ENCODE measurements at regions not wholly inside any gene's neighbourhood (a gene's known extent, or its start where the extent isn't known, plus 50 kb on each side); places are given as distances from the start of the nearest gene placed in this dataset.

DNA sequence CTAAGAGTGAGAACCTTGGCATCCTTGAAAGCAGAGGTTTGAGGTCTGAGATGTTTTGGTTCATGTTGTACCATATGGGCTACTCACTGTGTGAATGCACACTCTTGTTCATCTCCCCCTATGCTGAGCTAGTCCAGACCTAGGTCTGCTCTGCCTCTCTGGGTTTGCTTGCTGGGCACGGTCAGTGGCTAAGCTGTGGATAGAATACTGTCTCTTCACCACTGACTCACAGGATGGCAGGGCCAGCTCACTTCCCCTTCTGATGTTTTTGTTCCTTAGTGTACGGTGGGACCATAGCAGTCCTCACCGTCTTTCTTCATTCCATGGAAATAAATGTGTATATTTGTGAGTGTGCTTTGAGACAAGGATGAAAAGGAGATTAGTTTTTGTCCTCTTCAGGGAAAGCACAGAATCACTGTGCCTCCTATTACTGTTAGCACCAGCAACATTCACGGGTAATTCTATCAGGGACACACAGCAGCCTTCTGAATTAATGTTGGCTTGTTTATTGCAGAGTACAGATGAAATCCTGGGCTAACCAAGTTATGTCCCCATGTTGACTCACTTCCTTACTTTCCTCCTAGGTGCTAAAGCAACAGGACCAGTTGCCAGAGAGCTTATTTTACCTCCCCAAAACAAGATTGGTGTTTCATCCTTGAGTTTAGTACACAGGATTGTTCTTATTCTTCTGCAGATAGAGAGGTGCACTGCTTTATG is 56.9 kb upstream of the IVNS1ABP start:
- Histone ChIP-seq H3K4me1 (no peaks in the 10 kb centered on the region), H3K9me3 (no peaks in the 10 kb centered on the region), H3K36me3 (ENCODE audit: control insufficient read depth, insufficient read depth, low read length) (no peaks in the 10 kb centered on the region), H3K27me3 (replicated peaks; ENCODE audit: control insufficient read depth, insufficient read depth, low read length) (no peaks in the 10 kb centered on the region), H3K4me3 (ENCODE audit: low read depth, low read length) (no peak overlapping the region)
- Mint-ChIP-seq H3K27me3 (ENCODE audit: insufficient read depth, unreplicated experiment) (no peaks in the 10 kb centered on the region), H3K4me3 (ENCODE audit: unreplicated experiment) (no peak overlapping the region), H3K36me3 (ENCODE audit: insufficient read depth, unreplicated experiment) (no peaks in the 10 kb centered on the region), H3K9me3 (ENCODE audit: unreplicated experiment) (no peaks in the 10 kb centered on the region), H3K4me1 (ENCODE audit: low read depth, unreplicated experiment) (no peaks in the 10 kb centered on the region), H3K27ac (ENCODE audit: unreplicated experiment) (no peak overlapping the region)
- DNase-seq = no peak
- ChIA-PET CTCF (no interaction called here), POLR2A (no interaction called here)
- intact Hi-C loops (cut with micrococcal nuclease; ENCODE audit: unreplicated experiment) = no loop called here
- no TSS peak for BruUV-seq (replicated peaks)
- TF ChIP-seq, protein P1, sequence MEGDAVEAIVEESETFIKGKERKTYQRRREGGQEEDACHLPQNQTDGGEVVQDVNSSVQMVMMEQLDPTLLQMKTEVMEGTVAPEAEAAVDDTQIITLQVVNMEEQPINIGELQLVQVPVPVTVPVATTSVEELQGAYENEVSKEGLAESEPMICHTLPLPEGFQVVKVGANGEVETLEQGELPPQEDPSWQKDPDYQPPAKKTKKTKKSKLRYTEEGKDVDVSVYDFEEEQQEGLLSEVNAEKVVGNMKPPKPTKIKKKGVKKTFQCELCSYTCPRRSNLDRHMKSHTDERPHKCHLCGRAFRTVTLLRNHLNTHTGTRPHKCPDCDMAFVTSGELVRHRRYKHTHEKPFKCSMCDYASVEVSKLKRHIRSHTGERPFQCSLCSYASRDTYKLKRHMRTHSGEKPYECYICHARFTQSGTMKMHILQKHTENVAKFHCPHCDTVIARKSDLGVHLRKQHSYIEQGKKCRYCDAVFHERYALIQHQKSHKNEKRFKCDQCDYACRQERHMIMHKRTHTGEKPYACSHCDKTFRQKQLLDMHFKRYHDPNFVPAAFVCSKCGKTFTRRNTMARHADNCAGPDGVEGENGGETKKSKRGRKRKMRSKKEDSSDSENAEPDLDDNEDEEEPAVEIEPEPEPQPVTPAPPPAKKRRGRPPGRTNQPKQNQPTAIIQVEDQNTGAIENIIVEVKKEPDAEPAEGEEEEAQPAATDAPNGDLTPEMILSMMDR (IDR thresholded peaks at IDR 0.05; ENCODE audit: insufficient read depth in 1 of 2, low read depth in 1 of 2, low read length in 1 of 2, severe bottlenecking in 1 of 2, unreplicated experiment in 1 of 2) = no peak

DNA sequence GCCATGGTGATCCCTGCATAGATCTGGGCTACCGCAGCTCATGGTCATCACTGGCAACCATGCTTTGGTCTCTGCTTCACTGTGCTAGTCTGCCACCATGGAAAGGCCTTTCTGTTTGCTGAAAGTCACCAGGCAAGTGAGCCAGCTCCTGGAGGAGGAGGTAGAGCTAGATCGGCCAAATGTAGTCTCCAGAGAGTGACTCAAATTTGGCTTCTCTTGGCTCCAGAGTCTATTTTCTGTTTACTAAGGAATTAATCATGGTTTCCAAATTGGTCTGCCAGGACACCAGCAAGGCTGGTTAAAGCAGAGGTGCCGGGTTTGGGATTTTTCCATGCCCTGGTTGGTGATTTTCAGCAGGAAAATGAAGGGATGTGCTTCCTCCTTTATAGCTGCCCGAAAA is 52.7 kb upstream of the IVNS1ABP start:
- Mint-ChIP-seq H3K27me3 (ENCODE audit: insufficient read depth, unreplicated experiment) (no peaks in the 10 kb centered on the region), H3K27ac (ENCODE audit: unreplicated experiment) (no peak overlapping the region), H3K4me1 (ENCODE audit: low read depth, unreplicated experiment) (no peaks in the 10 kb centered on the region), H3K9me3 (ENCODE audit: unreplicated experiment) (no peaks in the 10 kb centered on the region), H3K4me3 (ENCODE audit: unreplicated experiment) (no peak overlapping the region), H3K36me3 (ENCODE audit: insufficient read depth, unreplicated experiment) (no peaks in the 10 kb centered on the region)
- POLR2A ChIA-PET = interaction anchor here (0.6 kb wide), 1 partner anchor 17 kb away, joined by 6 read pairs; no protein-coding TSS in a partner anchor
- Histone ChIP-seq H3K27me3 (replicated peaks; ENCODE audit: control insufficient read depth, insufficient read depth, low read length) (no peaks in the 10 kb centered on the region), H3K36me3 (ENCODE audit: control insufficient read depth, insufficient read depth, low read length) (no peaks in the 10 kb centered on the region), H3K4me3 (ENCODE audit: low read depth, low read length) (no peak overlapping the region), H3K9me3 (no peaks in the 10 kb centered on the region), H3K4me1 (no peaks in the 10 kb centered on the region)
- TF ChIP-seq, protein P1 (IDR thresholded peaks at IDR 0.05; ENCODE audit: insufficient read depth in 1 of 2, low read depth in 1 of 2, low read length in 1 of 2, severe bottlenecking in 1 of 2, unreplicated experiment in 1 of 2) = no peak
- no peak for DNase-seq
- CTCF ChIA-PET = no interaction called here
- no TSS peak for BruUV-seq (replicated peaks)
- intact Hi-C loops (cut with micrococcal nuclease; ENCODE audit: unreplicated experiment) = no loop called here

DNA sequence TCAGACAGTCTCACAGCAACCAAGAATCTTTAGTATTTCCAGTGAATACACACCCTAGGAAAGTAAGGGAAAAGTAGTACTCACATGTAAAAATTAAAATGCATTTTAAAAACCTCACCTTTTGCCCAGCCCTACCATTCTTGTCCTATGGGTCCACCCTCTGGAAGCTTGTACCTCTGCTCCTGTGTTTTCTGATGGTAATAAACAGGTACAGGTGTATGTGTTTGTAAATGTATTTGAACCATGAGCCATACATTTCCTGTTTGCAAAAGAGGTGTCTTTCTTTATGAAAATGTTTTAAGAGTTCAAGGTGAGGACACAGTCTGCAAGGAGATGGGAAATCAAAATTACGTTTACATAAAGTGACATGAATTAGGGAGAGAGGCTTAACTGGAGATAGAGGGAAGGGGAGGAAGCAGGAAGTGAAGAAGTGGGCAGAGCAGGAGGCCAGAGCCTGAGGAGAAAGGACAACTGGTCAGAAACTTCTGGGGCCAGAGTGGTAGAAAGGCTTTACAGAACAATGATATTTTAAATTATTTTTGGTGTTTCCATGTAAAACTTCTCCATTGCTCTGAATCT is 52.0 kb upstream of the IVNS1ABP start:
- no TSS peak for BruUV-seq (replicated peaks)
- POLR2A ChIA-PET = interaction anchor here (0.6 kb wide), 1 partner anchor 18 kb away, joined by 6 read pairs; no protein-coding TSS in a partner anchor
- intact Hi-C loops (cut with micrococcal nuclease; ENCODE audit: unreplicated experiment) = no loop called here

More for the DNA sequence above, 52.0 kb upstream of the IVNS1ABP start:
- TF ChIP-seq, protein P1 (IDR thresholded peaks at IDR 0.05; ENCODE audit: insufficient read depth in 1 of 2, low read depth in 1 of 2, low read length in 1 of 2, severe bottlenecking in 1 of 2, unreplicated experiment in 1 of 2) = no peak
- CTCF ChIA-PET = no interaction called here
- H3K27me3 Mint-ChIP-seq (ENCODE audit: insufficient read depth, unreplicated experiment) = no peaks in the 10 kb centered on the region
- Histone ChIP-seq H3K36me3 (ENCODE audit: control insufficient read depth, insufficient read depth, low read length) (no peaks in the 10 kb centered on the region), H3K9me3 (no peaks in the 10 kb centered on the region), H3K27me3 (replicated peaks; ENCODE audit: control insufficient read depth, insufficient read depth, low read length) (no peaks in the 10 kb centered on the region), H3K4me1 (no peaks in the 10 kb centered on the region), H3K4me3 (ENCODE audit: low read depth, low read length) (no peak overlapping the region)
- no peak overlapping the region for H3K27ac Mint-ChIP-seq (ENCODE audit: unreplicated experiment)
- no peak for DNase-seq
- H3K36me3 Mint-ChIP-seq (ENCODE audit: insufficient read depth, unreplicated experiment) = no peaks in the 10 kb centered on the region
- H3K4me1 Mint-ChIP-seq (ENCODE audit: low read depth, unreplicated experiment) = no peaks in the 10 kb centered on the region
- no peak overlapping the region for H3K4me3 Mint-ChIP-seq (ENCODE audit: unreplicated experiment)
- H3K9me3 Mint-ChIP-seq (ENCODE audit: unreplicated experiment) = no peaks in the 10 kb centered on the region
